ENCODE measurements at regions not wholly inside any gene's neighbourhood (a gene's known extent, or its start where the extent isn't known, plus 50 kb on each side); places are given as distances from the start of the nearest gene placed in this dataset.

DNA sequence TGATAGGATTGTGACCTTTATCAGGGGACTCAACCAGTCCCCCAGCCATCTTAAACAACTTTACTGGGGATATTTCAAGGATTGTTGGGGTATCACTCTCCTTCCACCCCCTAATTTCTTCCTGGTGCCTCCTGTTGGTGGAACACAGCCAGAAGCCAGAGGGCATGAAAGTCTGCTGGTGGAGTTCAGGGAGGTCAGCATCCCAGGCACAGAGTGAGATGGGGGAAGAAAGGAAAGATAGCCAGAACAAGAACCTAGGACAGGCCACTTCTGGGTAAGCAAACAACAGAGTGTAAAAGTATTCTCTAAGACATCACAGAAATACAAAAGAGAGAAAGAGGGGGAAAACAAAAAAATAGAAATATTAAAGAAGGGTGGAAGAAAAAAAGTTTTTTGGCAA, 101.8 kb downstream of the SPRY2 start:
- no peak overlapping the region for H3K27ac ChIP-seq (ENCODE audit: low read depth in 1 of 2, low read length in 2 of 2)
- H3K9ac ChIP-seq (ENCODE audit: low read depth in 1 of 2, low read length in 2 of 2) = no peak overlapping the region
- H3K27me3 ChIP-seq (ENCODE audit: control insufficient read depth in 4 of 4, insufficient read depth in 4 of 4, low read length in 3 of 4) = no peaks in the 10 kb centered on the region
- DNase-seq (ENCODE audit: low spot score) = no peak
- peaks cover 0 to 5% (median 0%) of the 10 kb centered on the region in 4 donors for H3K4me1 ChIP-seq (ENCODE audit: control insufficient read depth in 4 of 4, insufficient read depth in 4 of 4, low read length in 3 of 4)
- no peak overlapping the region for H3K4me3 ChIP-seq (ENCODE audit: low read depth in 1 of 3, low read length in 3 of 3)
- no peaks in the 10 kb centered on the region for H3K9me3 ChIP-seq (ENCODE audit: control insufficient read depth in 4 of 4, low read length in 3 of 4)
- no peaks in the 10 kb centered on the region for H3K36me3 ChIP-seq (ENCODE audit: control insufficient read depth in 4 of 4, insufficient read depth in 3 of 4, low read depth in 1 of 4, low read length in 3 of 4)
- TF ChIP-seq, protein P1, sequence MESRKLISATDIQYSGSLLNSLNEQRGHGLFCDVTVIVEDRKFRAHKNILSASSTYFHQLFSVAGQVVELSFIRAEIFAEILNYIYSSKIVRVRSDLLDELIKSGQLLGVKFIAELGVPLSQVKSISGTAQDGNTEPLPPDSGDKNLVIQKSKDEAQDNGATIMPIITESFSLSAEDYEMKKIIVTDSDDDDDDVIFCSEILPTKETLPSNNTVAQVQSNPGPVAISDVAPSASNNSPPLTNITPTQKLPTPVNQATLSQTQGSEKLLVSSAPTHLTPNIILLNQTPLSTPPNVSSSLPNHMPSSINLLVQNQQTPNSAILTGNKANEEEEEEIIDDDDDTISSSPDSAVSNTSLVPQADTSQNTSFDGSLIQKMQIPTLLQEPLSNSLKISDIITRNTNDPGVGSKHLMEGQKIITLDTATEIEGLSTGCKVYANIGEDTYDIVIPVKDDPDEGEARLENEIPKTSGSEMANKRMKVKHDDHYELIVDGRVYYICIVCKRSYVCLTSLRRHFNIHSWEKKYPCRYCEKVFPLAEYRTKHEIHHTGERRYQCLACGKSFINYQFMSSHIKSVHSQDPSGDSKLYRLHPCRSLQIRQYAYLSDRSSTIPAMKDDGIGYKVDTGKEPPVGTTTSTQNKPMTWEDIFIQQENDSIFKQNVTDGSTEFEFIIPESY (IDR thresholded peaks at IDR 0.05) = no peak
- TF ChIP-seq SP1 (IDR thresholded peaks at IDR 0.05) (no peak), JUND (IDR thresholded peaks at IDR 0.05) (no peak), GABPA (IDR thresholded peaks at IDR 0.05 in 1 of 2, conservative IDR thresholded peaks at IDR 0.05 in 1 of 2) (no peak), HNF4G (IDR thresholded peaks at IDR 0.05) (no peak)
- TF ChIP-seq, protein P2, sequence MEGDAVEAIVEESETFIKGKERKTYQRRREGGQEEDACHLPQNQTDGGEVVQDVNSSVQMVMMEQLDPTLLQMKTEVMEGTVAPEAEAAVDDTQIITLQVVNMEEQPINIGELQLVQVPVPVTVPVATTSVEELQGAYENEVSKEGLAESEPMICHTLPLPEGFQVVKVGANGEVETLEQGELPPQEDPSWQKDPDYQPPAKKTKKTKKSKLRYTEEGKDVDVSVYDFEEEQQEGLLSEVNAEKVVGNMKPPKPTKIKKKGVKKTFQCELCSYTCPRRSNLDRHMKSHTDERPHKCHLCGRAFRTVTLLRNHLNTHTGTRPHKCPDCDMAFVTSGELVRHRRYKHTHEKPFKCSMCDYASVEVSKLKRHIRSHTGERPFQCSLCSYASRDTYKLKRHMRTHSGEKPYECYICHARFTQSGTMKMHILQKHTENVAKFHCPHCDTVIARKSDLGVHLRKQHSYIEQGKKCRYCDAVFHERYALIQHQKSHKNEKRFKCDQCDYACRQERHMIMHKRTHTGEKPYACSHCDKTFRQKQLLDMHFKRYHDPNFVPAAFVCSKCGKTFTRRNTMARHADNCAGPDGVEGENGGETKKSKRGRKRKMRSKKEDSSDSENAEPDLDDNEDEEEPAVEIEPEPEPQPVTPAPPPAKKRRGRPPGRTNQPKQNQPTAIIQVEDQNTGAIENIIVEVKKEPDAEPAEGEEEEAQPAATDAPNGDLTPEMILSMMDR (IDR thresholded peaks at IDR 0.05; ENCODE audit: low read depth, low read length, missing input control) = no peak

GRCh38 chr13:80237646-80238045, 103.3 kb downstream of the SPRY2 start:
- no peak overlapping the region for H3K4me3 ChIP-seq (ENCODE audit: low read depth in 1 of 3, low read length in 3 of 3)
- no peaks in the 10 kb centered on the region for H3K9me3 ChIP-seq (ENCODE audit: control insufficient read depth in 4 of 4, low read length in 3 of 4)
- H3K36me3 ChIP-seq (ENCODE audit: control insufficient read depth in 4 of 4, insufficient read depth in 3 of 4, low read depth in 1 of 4, low read length in 3 of 4) = no peaks in the 10 kb centered on the region
- H3K9ac ChIP-seq (ENCODE audit: low read depth in 1 of 2, low read length in 2 of 2) = no peak overlapping the region
- DNase-seq (ENCODE audit: low spot score) = no peak
- H3K27me3 ChIP-seq (ENCODE audit: control insufficient read depth in 4 of 4, insufficient read depth in 4 of 4, low read length in 3 of 4) = no peaks in the 10 kb centered on the region
- TF ChIP-seq HNF4A (conservative IDR thresholded peaks at IDR 0.05) (no peak), FOXA1 (IDR thresholded peaks at IDR 0.05) (no peak)
- H3K4me1 ChIP-seq (ENCODE audit: control insufficient read depth in 4 of 4, insufficient read depth in 4 of 4, low read length in 3 of 4) = peaks cover 0 to 5% (median 0%) of the 10 kb centered on the region in 4 donors
- no peak overlapping the region for H3K27ac ChIP-seq (ENCODE audit: low read depth in 1 of 2, low read length in 2 of 2)

DNA sequence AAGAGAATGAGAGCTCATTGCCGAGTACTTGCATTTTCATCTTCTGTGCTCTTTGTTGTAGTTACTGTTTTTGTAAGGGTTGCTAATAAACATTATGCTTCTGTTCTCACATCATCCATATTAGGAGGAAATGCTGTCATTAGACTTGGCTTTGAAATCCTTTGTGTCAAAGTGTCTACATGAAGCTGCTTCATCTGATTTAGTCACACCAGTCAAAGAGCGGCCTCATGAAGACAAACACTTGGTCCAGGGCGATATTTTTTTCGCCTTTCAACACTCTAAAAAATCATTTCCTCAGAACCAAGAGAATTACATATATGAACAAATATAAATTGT, 105.0 kb downstream of the SPRY2 start:
- TF ChIP-seq MAX (IDR thresholded peaks at IDR 0.05) = no peak
- TF ChIP-seq FOXA1 (IDR thresholded peaks at IDR 0.05) = no peak
- no peak for TF ChIP-seq FOXA2 (IDR thresholded peaks at IDR 0.05)
- TF ChIP-seq HNF4G (IDR thresholded peaks at IDR 0.05) = no peak
- no peak for TF ChIP-seq SP1 (IDR thresholded peaks at IDR 0.05)
- TF ChIP-seq RAD21 (IDR thresholded peaks at IDR 0.05) = no peak
- no peak for TF ChIP-seq TAF1 (conservative IDR thresholded peaks at IDR 0.05)
- no peak for TF ChIP-seq HNF4A (conservative IDR thresholded peaks at IDR 0.05)
- no peak for TF ChIP-seq NR2F2 (IDR thresholded peaks at IDR 0.05)
- TF ChIP-seq, protein P1 (IDR thresholded peaks at IDR 0.05) = no peak
- DNase-seq (ENCODE audit: low spot score) = no peak
- Histone ChIP-seq H3K9ac (ENCODE audit: low read depth in 1 of 2, low read length in 2 of 2) (no peak overlapping the region), H3K27ac (ENCODE audit: low read depth in 1 of 2, low read length in 2 of 2) (no peak overlapping the region), H3K36me3 (ENCODE audit: control insufficient read depth in 4 of 4, insufficient read depth in 3 of 4, low read depth in 1 of 4, low read length in 3 of 4) (no peaks in the 10 kb centered on the region), H3K4me3 (ENCODE audit: low read depth in 1 of 3, low read length in 3 of 3) (no peak overlapping the region), H3K4me1 (ENCODE audit: control insufficient read depth in 4 of 4, insufficient read depth in 4 of 4, low read length in 3 of 4) (peaks cover 0 to 5% (median 0%) of the 10 kb centered on the region in 4 donors), H3K9me3 (ENCODE audit: control insufficient read depth in 4 of 4, low read length in 3 of 4) (no peaks in the 10 kb centered on the region), H3K27me3 (ENCODE audit: control insufficient read depth in 4 of 4, insufficient read depth in 4 of 4, low read length in 3 of 4) (no peaks in the 10 kb centered on the region)
- whole genome bisulfite sequencing = 87% methylated on average over 4 of the region's 4 CpGs

All from liver (tissue), 8 donors.